A549 (cell line): ENCODE measurements at regions not wholly inside any gene's neighbourhood (a gene's known extent, or its start where the extent isn't known, plus 50 kb on each side); places are given as distances from the start of the nearest gene placed in this dataset.

Experiments
- ATAC-seq, 2 experiments: fragments of 200-7000 bp in 1 of 2; fragments of >200 bp in 1 of 2; cut with Nextera tagmentation in 1 of 2; cut with Tn5 transposase in 1 of 2; 3 replicates each; pipeline versions ENCODE4 v1.8.0 to v1.9.1; 2018 to 2020; ENCODE audit warnings: mild to moderate bottlenecking in 1 of 2, moderate library complexity in 1 of 2
- CTCF ChIA-PET: fragments of 300-600 bp; sonication (Branson Sonifier 250); formaldehyde crosslinking; extraction: SDS; loops from one replicate; lab custom pipeline; 2021; ENCODE audit warnings: antibody characterized with exemption, inconsistent platforms; lab: Yijun Ruan, JAX
- POLR2A ChIA-PET: fragments of 350-600 bp; formaldehyde crosslinking; extraction: SDS; loops from one replicate; lab custom pipeline; 2021; ENCODE audit warnings: antibody characterized with exemption, inconsistent platforms; lab: Yijun Ruan, JAX
- DNase-seq, 2 experiments: peaks; one replicate each; pipeline versions ENCODE4 v3.0.0 to v3.0.0-alpha.2; 2011 to 2016; ENCODE audit warnings: low read depth in 1 of 2, low spot score in 1 of 2
- FAIRE-seq: peaks from 2 replicates; lab custom pipeline; 2011; peaks lifted over from hg19 to GRCh38; lab: Jason Lieb, UNC
- H3K27ac ChIP-seq, 2 experiments: fragments of >200 bp; sonication (Bioruptor Twin); formaldehyde crosslinking; 3 replicates each; pipeline ENCODE4 v1.5.1; 2016 to 2017
- H3K4me1 ChIP-seq: fragments of >200 bp; sonication (Bioruptor Twin); formaldehyde crosslinking; 3 replicates; pipeline ENCODE4 v1.6.1; 2016
- H3K4me2 ChIP-seq: fragments of >200 bp; sonication (Bioruptor Twin); formaldehyde crosslinking; 3 replicates; pipeline ENCODE4 v1.6.1; 2016
- H3K4me3 ChIP-seq: fragments of >200 bp; sonication (Bioruptor Twin); formaldehyde crosslinking; 3 replicates; pipeline ENCODE4 v1.5.1; 2016
- H3K9me3 ChIP-seq: fragments of >200 bp; sonication (Bioruptor Twin); formaldehyde crosslinking; 3 replicates; pipeline ENCODE4 v1.6.1; 2016
- BHLHE40 ChIP-seq: IDR thresholded peaks from 2 replicates; pipeline ENCODE4 v1.6.1; 2012; ENCODE audit warnings: low read depth, low read length, inconsistent platforms
- CEBPB ChIP-seq, 2 experiments: fragments of >200 bp in 1 of 2; sonication (Bioruptor Twin) in 1 of 2; formaldehyde crosslinking in 1 of 2; IDR thresholded peaks; 2 replicates each; pipeline ENCODE4 v1.6.1; 2012 to 2016
- CHD4 ChIP-seq: fragments of 200-600 bp; sonication (generic); IDR thresholded peaks from 2 replicates; pipeline ENCODE4 v1.6.1; 2016; ENCODE audit warnings: antibody characterized with exemption, mild to moderate bottlenecking, borderline replicate concordance
- EHF ChIP-seq: fragments of 250-450 bp; sonication (Bioruptor Pico); IDR thresholded peaks from 2 replicates; pipeline ENCODE4 v1.5.0; 2020; ENCODE audit warnings: mild to moderate bottlenecking
- EHMT2 ChIP-seq: fragments of 200-600 bp; sonication (generic); IDR thresholded peaks from 2 replicates; pipeline ENCODE4 v1.6.1; 2016; ENCODE audit warnings: antibody characterized with exemption, low read depth, mild to moderate bottlenecking, moderate library complexity
- ELK1 ChIP-seq: fragments of 150-350 bp; IDR thresholded peaks from 2 replicates; pipeline ENCODE4 v1.6.1; 2014; ENCODE audit warnings: low read depth, mild to moderate bottlenecking, low read length
- ESRRA ChIP-seq: fragments of 150-350 bp; IDR thresholded peaks from 2 replicates; pipeline ENCODE4 v1.6.1; 2014; ENCODE audit warnings: mild to moderate bottlenecking, low read length, borderline replicate concordance
- GATA3 ChIP-seq: IDR thresholded peaks from 2 replicates; pipeline ENCODE4 v1.6.1; 2012; ENCODE audit warnings: borderline replicate concordance
- HDAC2 ChIP-seq: fragments of 200-600 bp; sonication (generic); IDR thresholded peaks from 2 replicates; pipeline ENCODE4 v1.6.1; 2016
- HES2 ChIP-seq: fragments of >200 bp; sonication (Bioruptor Twin); formaldehyde crosslinking; IDR thresholded peaks from 2 replicates; pipeline ENCODE4 v1.6.1; 2016
- JUN ChIP-seq, 2 experiments: fragments of >200 bp; sonication (Bioruptor Twin); formaldehyde crosslinking; IDR thresholded peaks; 2 replicates in 1 of 2; 3 replicates in 1 of 2; pipeline ENCODE4 v1.6.1; 2016 to 2017
- MAFK ChIP-seq: fragments of 450-650 bp; IDR thresholded peaks from 2 replicates; pipeline ENCODE4 v1.6.1; 2014; ENCODE audit not compliant: partially characterized antibody
- MAX ChIP-seq: IDR thresholded peaks from 2 replicates; pipeline ENCODE4 v1.6.1; 2012
- MYC ChIP-seq: IDR thresholded peaks from 2 replicates; pipeline ENCODE4 v1.6.1; 2012; ENCODE audit warnings: mild to moderate bottlenecking, inconsistent platforms, low read length, improper control_type of control experiment, borderline replicate concordance
- NR3C1 ChIP-seq: fragments of >200 bp; sonication (Bioruptor Twin); formaldehyde crosslinking; IDR thresholded peaks from 3 replicates; pipeline ENCODE4 v1.6.1; 2017
- POLR2A ChIP-seq: IDR thresholded peaks from 2 replicates; pipeline ENCODE4 v1.6.1; 2012; ENCODE audit warnings: mild to moderate bottlenecking, low read length
- RAD21 ChIP-seq, 2 experiments: fragments of >200 bp in 1 of 2; sonication (Bioruptor Twin) in 1 of 2; formaldehyde crosslinking in 1 of 2; IDR thresholded peaks in 1 of 2; conservative IDR thresholded peaks in 1 of 2; 2 replicates in 1 of 2; 3 replicates in 1 of 2; pipeline ENCODE4 v1.6.1; 2012 to 2018; ENCODE audit warnings: inconsistent platforms in 1 of 2
- RARB ChIP-seq: fragments of 250-450 bp; sonication (Bioruptor Pico); IDR thresholded peaks from 2 replicates; pipeline ENCODE4 v1.8.0; 2021; ENCODE audit warnings: mild to moderate bottlenecking, moderate library complexity
- RCOR1 ChIP-seq: fragments of 150-350 bp; IDR thresholded peaks from 2 replicates; pipeline ENCODE4 v1.6.1; 2014; ENCODE audit warnings: antibody characterized with exemption, low read length, low read depth
- RFX5 ChIP-seq: fragments of 450-650 bp; IDR thresholded peaks from 2 replicates; pipeline ENCODE4 v1.7.1; 2014; ENCODE audit warnings: antibody characterized with exemption, mild to moderate bottlenecking, moderate library complexity
- USF2 ChIP-seq: fragments of 450-650 bp; IDR thresholded peaks from 2 replicates; pipeline ENCODE4 v1.6.1; 2014; ENCODE audit warnings: antibody characterized with exemption
- ZSCAN20 ChIP-seq: fragments of 250-450 bp; sonication (Bioruptor Pico); IDR thresholded peaks from 2 replicates; pipeline ENCODE4 v1.8.0; 2022; ENCODE audit warnings: mild to moderate bottlenecking, moderate library complexity
- WGBS: methylation state at CpG from one replicate; pipeline ENCODE4 v1.1.6; 2017; ENCODE audit errors: missing lambda C conversion rate; 5-methylcytosine and 5-hydroxymethylcytosine counted together

- H3K4me2 ChIP-seq, result no peak overlapping the region
- no peak overlapping the region for H3K4me3 ChIP-seq
- WGBS, result 10% methylated on average over 7 of the region's 7 CpGs
- TF ChIP-seq RAD21 (conservative IDR thresholded peaks at IDR 0.05 in 1 of 2, IDR thresholded peaks at IDR 0.05 in 1 of 2), result no peak
- DNase-seq (no peak), FAIRE-seq (no peak), ATAC-seq (no peak)
- POLR2A ChIA-PET, result no interaction called here
- no peaks in the 10 kb centered on the region for H3K9me3 ChIP-seq
- no peak overlapping the region for H3K27ac ChIP-seq
- H3K4me1 ChIP-seq, result no peaks in the 10 kb centered on the region
- CTCF ChIA-PET, result no interaction called here
Measured at GRCh38 chr13:104625201-104625600, 1559.0 kb upstream of the SLC10A2 start.

- H3K4me3 ChIP-seq, result no peak overlapping the region
- ATAC-seq, result no peak
- no peaks in the 10 kb centered on the region for H3K4me1 ChIP-seq
- H3K4me2 ChIP-seq, result no peak overlapping the region
- ChIA-PET POLR2A (no interaction called here), CTCF (no interaction called here)
- H3K9me3 ChIP-seq, result no peaks in the 10 kb centered on the region
- no peak for FAIRE-seq
- DNase-seq, result no peak
- TF ChIP-seq EHMT2 (no peak), CHD4 (no peak), USF2 (no peak)
- WGBS, result 2% methylated on average over 3 of the region's 3 CpGs
- no peak overlapping the region for H3K27ac ChIP-seq
Measured at GRCh38 chr13:104616990-104617389, 1550.8 kb upstream of the SLC10A2 start.

GRCh38 chr13:104614361-104615145 is 1548.3 kb upstream of the SLC10A2 start:
- H3K4me3 ChIP-seq, result no peak overlapping the region
- WGBS, result 28% methylated on average over 7 of the region's 7 CpGs
- ChIA-PET POLR2A (no interaction called here), CTCF (no interaction called here)
- FAIRE-seq (no peak), ATAC-seq (no peak), DNase-seq (no peak)
- H3K4me1 ChIP-seq, result no peaks in the 10 kb centered on the region
- H3K9me3 ChIP-seq, result no peaks in the 10 kb centered on the region
- TF ChIP-seq GATA3 (no peak), ZSCAN20 (CRISPR knock-in tag) (no peak), MYC (no peak), EHMT2 (no peak), BHLHE40 (no peak), EHF (CRISPR knock-in tag) (no peak)
- no peak overlapping the region for H3K27ac ChIP-seq
- H3K4me2 ChIP-seq, result no peak overlapping the region

- no peak overlapping the region for H3K4me2 ChIP-seq
- no peaks in the 10 kb centered on the region for H3K9me3 ChIP-seq
- H3K4me3 ChIP-seq, result no peak overlapping the region
- ATAC-seq (no peak), FAIRE-seq (no peak)
- POLR2A ChIA-PET, result no interaction called here
- TF ChIP-seq JUN (IDR thresholded peaks at IDR 0.05) (no peak), NR3C1 (no peak), RFX5 (no peak), HDAC2 (no peak), BHLHE40 (no peak), RARB (CRISPR knock-in tag) (no peak), POLR2A (no peak), MAX (no peak), RAD21 (conservative IDR thresholded peaks at IDR 0.05 in 1 of 2, IDR thresholded peaks at IDR 0.05 in 1 of 2) (no peak), ESRRA (no peak), ELK1 (no peak), CEBPB (IDR thresholded peaks at IDR 0.05) (no peak), HES2 (no peak), MAFK (no peak), RCOR1 (no peak)
- TF ChIP-seq, all 56 proteins: peak for 0
- no peak overlapping the region for H3K27ac ChIP-seq
- no peaks in the 10 kb centered on the region for H3K4me1 ChIP-seq
- DNase-seq, result no peak
- CTCF ChIA-PET, result no interaction called here
- 0% methylated on average over 2 of the region's 2 CpGs for WGBS
Measured at GRCh38 chr13:104608331-104608730, 1542.1 kb upstream of the SLC10A2 start.
